ENCODE measurements at regions not wholly inside any gene's neighbourhood (a gene's known extent, or its start where the extent isn't known, plus 50 kb on each side); places are given as distances from the start of the nearest gene placed in this dataset.

GRCh38 chr10:25117757-25118156 lies 57.0 kb upstream of the GPR158 start:
- CTCF ChIA-PET (ENCODE audit: partially characterized antibody) = interaction anchor here (0.8 to 1.6 kb wide), 2 partner anchors 109 to 184 kb away, joined by 3 to 7 read pairs; no protein-coding TSS in a partner anchor

More at GRCh38 chr10:25117757-25118156, 57.0 kb upstream of the GPR158 start:
- H2BK15ac ChIP-seq (ENCODE audit: low read length) = no peak overlapping the region
- H4K91ac ChIP-seq (replicated peaks; ENCODE audit: insufficient read length, low read length) = no peak overlapping the region
- no peak for TF ChIP-seq ATF2 (IDR thresholded peaks at IDR 0.05; ENCODE audit: low read length)
- TF ChIP-seq JUND (IDR thresholded peaks at IDR 0.05; ENCODE audit: low read length) = no peak
- TF ChIP-seq POLR2A (IDR thresholded peaks at IDR 0.05; ENCODE audit: control extremely low read depth in 1 of 2, low read depth in 2 of 2, low read length in 2 of 2) = no peak
- no peak for TF ChIP-seq ZNF274 (IDR thresholded peaks at IDR 0.05; ENCODE audit: borderline replicate concordance, extremely low read depth, low read length)
- no peak for TF ChIP-seq NRF1 (IDR thresholded peaks at IDR 0.05; ENCODE audit: low read depth, low read length)
- TF ChIP-seq TAF1 (IDR thresholded peaks at IDR 0.05; ENCODE audit: low read depth, low read length) = no peak
- no peak for TF ChIP-seq POLR2AphosphoS5 (IDR thresholded peaks at IDR 0.05; ENCODE audit: low read depth, low read length)
- TF ChIP-seq TAF7 (optimal IDR thresholded peaks at IDR 0.05; ENCODE audit: borderline replicate concordance, low read depth, low read length) = no peak
- TF ChIP-seq HDAC2 (IDR thresholded peaks at IDR 0.05; ENCODE audit: borderline replicate concordance in 1 of 2, low read depth in 2 of 2, low read length in 2 of 2) = no peak
- TF ChIP-seq MAX (IDR thresholded peaks at IDR 0.05) = no peak
- no peak overlapping the region for H2BK5ac ChIP-seq (ENCODE audit: low read depth, low read length)
- WGBS, 2 experiments (ENCODE audit: extremely low coverage in 1 of 2, insufficient coverage in 1 of 2, insufficient read length in 1 of 2, insufficient replicate concordance in 2 of 2, low coverage in 1 of 2, low lambda C conversion rate in 2 of 2, missing lambda C conversion rate in 1 of 2) = 90% methylated on average over 6 of the region's 6 CpGs; no CpG with 5 or more reads in 1 of the 2 experiments
- H3K9ac ChIP-seq (replicated peaks in 1 of 4; ENCODE audit: extremely low read depth in 1 of 4, low read depth in 3 of 4, low read length in 3 of 4) = no peak overlapping the region
- POLR2A ChIA-PET (ENCODE audit: partially characterized antibody) = no interaction called here
- no peaks in the 10 kb centered on the region for H3K79me2 ChIP-seq (ENCODE audit: control insufficient read depth in 1 of 2, insufficient read depth in 2 of 2, low read length in 2 of 2)
- DNase-seq (ENCODE audit: low read depth in 1 of 2, low spot score in 2 of 2) = no peak
- no peak overlapping the region for H2AFZ ChIP-seq (ENCODE audit: low read length)
- no peak overlapping the region for H3K18ac ChIP-seq (ENCODE audit: extremely low read depth, low read length)
- no peak overlapping the region for H3K4me3 ChIP-seq (ENCODE audit: extremely low read depth in 1 of 4, insufficient read depth in 2 of 4, low read depth in 3 of 4, low read length in 4 of 4)
- H4K8ac ChIP-seq (ENCODE audit: extremely low read depth, insufficient read depth, low read length) = no peak overlapping the region
- H3K9me3 ChIP-seq (ENCODE audit: insufficient read depth in 2 of 2, low read depth in 1 of 2, low read length in 1 of 2) = no peaks in the 10 kb centered on the region
- no peaks in the 10 kb centered on the region; a peak in 1 of 7 replicates for H3K27me3 ChIP-seq (replicated peaks in 1 of 4; ENCODE audit: control insufficient read depth in 3 of 4, extremely low read depth in 1 of 4, insufficient read depth in 3 of 4, low read length in 3 of 4)
- FAIRE-seq = no peak
- no peak overlapping the region for H3K14ac ChIP-seq (ENCODE audit: insufficient read length)
- no peak overlapping the region for H2BK20ac ChIP-seq (ENCODE audit: low read length)
- no peak overlapping the region for H3K4ac ChIP-seq (replicated peaks; ENCODE audit: insufficient read length, low read depth, low read length)
- peaks cover 0 to 7% (median 0%) of the 10 kb centered on the region in 4 experiments; a peak in 3 of 7 replicates for H3K4me1 ChIP-seq (replicated peaks in 1 of 4; ENCODE audit: control insufficient read depth in 3 of 4, insufficient read depth in 4 of 4, low read length in 3 of 4)
- no peak overlapping the region for H3K27ac ChIP-seq (ENCODE audit: low read depth, low read length)
- no peak overlapping the region for H4K5ac ChIP-seq (ENCODE audit: insufficient read length, low read depth, low read length)
- H2BK120ac ChIP-seq (replicated peaks; ENCODE audit: low read depth, low read length) = no peak overlapping the region
- H4K20me1 ChIP-seq (replicated peaks in 1 of 2; ENCODE audit: control insufficient read depth in 1 of 2, insufficient read depth in 2 of 2, low read length in 2 of 2) = no peaks in the 10 kb centered on the region
- H3K56ac ChIP-seq (replicated peaks; ENCODE audit: insufficient read length, low read depth, low read length) = no peak overlapping the region
- no peak overlapping the region for H2BK12ac ChIP-seq (ENCODE audit: low read depth, low read length)
- H2AK5ac ChIP-seq (ENCODE audit: low read depth, low read length) = no peak overlapping the region
- no peaks in the 10 kb centered on the region for H3K79me1 ChIP-seq (ENCODE audit: low read depth, low read length)
- no peaks in the 10 kb centered on the region for H3K36me3 ChIP-seq (ENCODE audit: control insufficient read depth in 2 of 4, insufficient read depth in 4 of 4, low read length in 3 of 4)
- H3K4me2 ChIP-seq (ENCODE audit: insufficient read depth in 1 of 2, low read depth in 2 of 2, low read length in 2 of 2) = no peak overlapping the region
- no peak overlapping the region for H3K23ac ChIP-seq (ENCODE audit: insufficient read length)
- H3K23me2 ChIP-seq (ENCODE audit: low read depth, low read length) = no peaks in the 10 kb centered on the region

All from H1 (cell line).